GM19239 (cell line): ENCODE measurements at regions not wholly inside any gene's neighbourhood (a gene's known extent, or its start where the extent isn't known, plus 50 kb on each side); places are given as distances from the start of the nearest gene placed in this dataset.

ENCODE experiments used
- DNase-seq: peaks from one replicate; pipeline ENCODE4 v3.0.0; 2011; ENCODE audit warnings: low spot score; ENCODE audit not compliant: insufficient read length
- FAIRE-seq: peaks from 2 replicates; lab custom pipeline; 2011; peaks lifted over from hg19 to GRCh38; lab: Jason Lieb, UNC

- no peak for DNase-seq
These were observed 283.3 kb downstream of the FOXO1 start for GRCh38 chr13:40383132-40383531.

GRCh38 chr13:40383885-40384284 lies 282.6 kb downstream of the FOXO1 start:
- DNase-seq (no peak), FAIRE-seq (no peak)

More at GRCh38 chr13:40383132-40383531, 283.3 kb downstream of the FOXO1 start:
- no peak for FAIRE-seq

- DNase-seq (no peak), FAIRE-seq (no peak)
These were observed 281.2 kb downstream of the FOXO1 start for GRCh38 chr13:40384976-40385857.

GRCh38 chr13:40385858-40386180 lies 280.6 kb downstream of the FOXO1 start:
- FAIRE-seq: no peak
- DNase-seq: no peak

- FAIRE-seq (no peak), DNase-seq (no peak)
These were observed 279.9 kb downstream of the FOXO1 start for GRCh38 chr13:40386586-40386985.

GRCh38 chr13:40387775-40388174 lies 278.7 kb downstream of the FOXO1 start:
- no peak for FAIRE-seq
- no peak for DNase-seq

- peak; percentile 99 for FAIRE-seq
- peak; percentile 73 for DNase-seq
These were observed 277.8 kb downstream of the FOXO1 start for GRCh38 chr13:40388617-40389016.

- peak; percentile 19 for DNase-seq
- peak; percentile 54 for FAIRE-seq
These were observed 277.3 kb downstream of the FOXO1 start for GRCh38 chr13:40389081-40389641.

- DNase-seq: no peak
- FAIRE-seq: no peak
These were observed 276.0 kb downstream of the FOXO1 start for GRCh38 chr13:40390401-40390916.

GRCh38 chr13:40391788-40392187 lies 274.7 kb downstream of the FOXO1 start:
- DNase-seq: no peak
- FAIRE-seq: no peak

- FAIRE-seq: no peak
These were observed 272.0 kb downstream of the FOXO1 start for GRCh38 chr13:40394304-40394985.

GRCh38 chr13:40398065-40398464 lies 268.4 kb downstream of the FOXO1 start:
- no peak for FAIRE-seq

More at GRCh38 chr13:40394304-40394985, 272.0 kb downstream of the FOXO1 start:
- no peak for DNase-seq

GRCh38 chr13:40399756-40400155 lies 266.7 kb downstream of the FOXO1 start:
- no peak for DNase-seq
- no peak for FAIRE-seq

More at GRCh38 chr13:40398065-40398464, 268.4 kb downstream of the FOXO1 start:
- no peak for DNase-seq

GRCh38 chr13:40401911-40402776 lies 264.3 kb downstream of the FOXO1 start:
- FAIRE-seq: peak; percentile 84

GRCh38 chr13:40402931-40403431 lies 263.5 kb downstream of the FOXO1 start:
- no peak for DNase-seq
- FAIRE-seq: no peak

More at GRCh38 chr13:40401911-40402776, 264.3 kb downstream of the FOXO1 start:
- peak; percentile 19 for DNase-seq

- FAIRE-seq (no peak), DNase-seq (no peak)
These were observed 262.8 kb downstream of the FOXO1 start for GRCh38 chr13:40403509-40404241.

GRCh38 chr13:40404407-40404806 lies 262.0 kb downstream of the FOXO1 start:
- DNase-seq (no peak), FAIRE-seq (no peak)

GRCh38 chr13:40404967-40405716 lies 261.3 kb downstream of the FOXO1 start:
- DNase-seq (no peak), FAIRE-seq (no peak)
